ENCODE measurements at regions not wholly inside any gene's neighbourhood (a gene's known extent, or its start where the extent isn't known, plus 50 kb on each side); places are given as distances from the start of the nearest gene placed in this dataset.

DNA sequence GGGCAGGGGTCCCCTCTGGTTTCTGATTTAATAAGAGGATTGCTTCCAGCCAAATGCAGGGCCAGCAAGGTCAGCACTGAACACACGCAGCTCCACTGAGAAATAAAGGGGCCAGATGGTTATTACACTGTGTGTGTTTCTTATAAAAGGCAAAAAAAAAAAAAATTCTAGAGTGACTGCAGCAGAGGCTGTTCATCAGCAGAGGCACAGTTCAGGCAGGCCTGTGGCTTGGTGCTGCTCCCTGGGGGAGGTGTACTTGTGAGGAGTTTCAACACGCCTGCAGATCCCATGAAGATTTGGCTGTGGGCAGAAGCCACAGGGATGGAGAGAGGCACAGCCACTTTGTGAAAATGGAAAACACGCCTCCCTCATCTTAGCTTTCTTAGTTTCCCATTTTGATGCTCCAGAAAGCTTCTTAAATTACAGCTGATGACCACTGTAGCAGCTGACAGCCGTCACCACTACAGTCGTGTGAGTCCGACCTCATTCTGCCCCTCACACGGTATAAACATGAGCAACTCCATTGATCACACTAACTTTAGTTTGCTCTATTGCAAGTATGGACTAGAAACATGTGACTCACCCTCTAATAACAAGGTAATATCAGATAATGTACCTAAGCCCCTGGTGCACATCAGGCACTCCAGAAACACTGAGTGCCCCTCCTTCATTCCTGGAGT is 726.5 kb upstream of the RAB6C start:
- TF ChIP-seq, protein P1, sequence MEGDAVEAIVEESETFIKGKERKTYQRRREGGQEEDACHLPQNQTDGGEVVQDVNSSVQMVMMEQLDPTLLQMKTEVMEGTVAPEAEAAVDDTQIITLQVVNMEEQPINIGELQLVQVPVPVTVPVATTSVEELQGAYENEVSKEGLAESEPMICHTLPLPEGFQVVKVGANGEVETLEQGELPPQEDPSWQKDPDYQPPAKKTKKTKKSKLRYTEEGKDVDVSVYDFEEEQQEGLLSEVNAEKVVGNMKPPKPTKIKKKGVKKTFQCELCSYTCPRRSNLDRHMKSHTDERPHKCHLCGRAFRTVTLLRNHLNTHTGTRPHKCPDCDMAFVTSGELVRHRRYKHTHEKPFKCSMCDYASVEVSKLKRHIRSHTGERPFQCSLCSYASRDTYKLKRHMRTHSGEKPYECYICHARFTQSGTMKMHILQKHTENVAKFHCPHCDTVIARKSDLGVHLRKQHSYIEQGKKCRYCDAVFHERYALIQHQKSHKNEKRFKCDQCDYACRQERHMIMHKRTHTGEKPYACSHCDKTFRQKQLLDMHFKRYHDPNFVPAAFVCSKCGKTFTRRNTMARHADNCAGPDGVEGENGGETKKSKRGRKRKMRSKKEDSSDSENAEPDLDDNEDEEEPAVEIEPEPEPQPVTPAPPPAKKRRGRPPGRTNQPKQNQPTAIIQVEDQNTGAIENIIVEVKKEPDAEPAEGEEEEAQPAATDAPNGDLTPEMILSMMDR (IDR thresholded peaks at IDR 0.05) = no peak
- TF ChIP-seq POLR2A (IDR thresholded peaks at IDR 0.05) = no peak

Measured in lower leg skin (tissue), 3 donors.